ENCODE measurements at regions not wholly inside any gene's neighbourhood (a gene's known extent, or its start where the extent isn't known, plus 50 kb on each side); places are given as distances from the start of the nearest gene placed in this dataset.

DNA sequence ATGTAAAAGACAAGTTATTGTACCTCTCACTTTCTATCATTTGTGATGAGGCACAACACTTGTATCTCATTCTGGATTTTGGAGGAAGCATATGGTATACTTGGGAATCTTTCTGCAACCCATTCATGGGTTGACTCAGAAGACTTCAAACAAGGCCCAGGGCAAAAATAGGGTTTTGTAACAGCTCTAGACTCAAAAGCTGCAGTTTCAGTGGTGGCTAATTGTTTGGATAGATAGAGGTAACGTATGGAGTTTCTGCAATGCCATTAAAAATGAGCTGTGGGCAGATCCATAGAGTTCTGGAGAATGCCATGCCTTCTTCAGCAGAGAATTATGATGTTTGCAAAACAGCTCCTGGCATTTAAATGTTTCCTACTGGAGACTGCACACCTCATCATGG is 279.6 kb upstream of the VLDLR start:
- H3K27ac ChIP-seq (ENCODE audit: extremely low read length, insufficient read depth, low read length), result no peak overlapping the region
- H3K9me3 ChIP-seq (ENCODE audit: low read length), result no peaks in the 10 kb centered on the region
- in situ Hi-C loops (cut with HindIII; ENCODE audit: extremely low pct_ligation_motif_present, low pct_unique_long_range_greater_than_20kb), result no loop called here
- H3K4me3 ChIP-seq (replicated peaks in 1 of 3; ENCODE audit: insufficient read depth in 1 of 3, low read depth in 2 of 3, low read length in 3 of 3), result no peak overlapping the region
- no TSS peak for BruUV-seq (replicated peaks)
- WGBS (ENCODE audit: low lambda C conversion rate), result 20% methylated on average over 1 of the region's 1 CpG
- no peaks in the 10 kb centered on the region for H3K36me3 ChIP-seq (replicated peaks in 1 of 2; ENCODE audit: control insufficient read depth in 1 of 2, insufficient read depth in 2 of 2, low read length in 2 of 2)
- ChIA-PET POLR2A (no interaction called here), CTCF (ENCODE audit: low intra/inter-chr PET ratio, low total read pairs) (no interaction called here)
- no peak for TF ChIP-seq DNMT3B (CRISPR knock-in tag; conservative IDR thresholded peaks at IDR 0.05)
- TF ChIP-seq ZNF232 (CRISPR knock-in tag; IDR thresholded peaks at IDR 0.05; ENCODE audit: borderline replicate concordance), result no peak
- TF ChIP-seq, protein P1, sequence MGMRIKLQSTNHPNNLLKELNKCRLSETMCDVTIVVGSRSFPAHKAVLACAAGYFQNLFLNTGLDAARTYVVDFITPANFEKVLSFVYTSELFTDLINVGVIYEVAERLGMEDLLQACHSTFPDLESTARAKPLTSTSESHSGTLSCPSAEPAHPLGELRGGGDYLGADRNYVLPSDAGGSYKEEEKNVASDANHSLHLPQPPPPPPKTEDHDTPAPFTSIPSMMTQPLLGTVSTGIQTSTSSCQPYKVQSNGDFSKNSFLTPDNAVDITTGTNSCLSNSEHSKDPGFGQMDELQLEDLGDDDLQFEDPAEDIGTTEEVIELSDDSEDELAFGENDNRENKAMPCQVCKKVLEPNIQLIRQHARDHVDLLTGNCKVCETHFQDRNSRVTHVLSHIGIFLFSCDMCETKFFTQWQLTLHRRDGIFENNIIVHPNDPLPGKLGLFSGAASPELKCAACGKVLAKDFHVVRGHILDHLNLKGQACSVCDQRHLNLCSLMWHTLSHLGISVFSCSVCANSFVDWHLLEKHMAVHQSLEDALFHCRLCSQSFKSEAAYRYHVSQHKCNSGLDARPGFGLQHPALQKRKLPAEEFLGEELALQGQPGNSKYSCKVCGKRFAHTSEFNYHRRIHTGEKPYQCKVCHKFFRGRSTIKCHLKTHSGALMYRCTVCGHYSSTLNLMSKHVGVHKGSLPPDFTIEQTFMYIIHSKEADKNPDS (CRISPR knock-in tag; IDR thresholded peaks at IDR 0.05), result no peak
- no peak for TF ChIP-seq ETV5 (CRISPR knock-in tag; IDR thresholded peaks at IDR 0.05; ENCODE audit: borderline replicate concordance)
- no peak for TF ChIP-seq TBL1XR1 (IDR thresholded peaks at IDR 0.05; ENCODE audit: borderline replicate concordance, low read length, partially characterized antibody)
- no peak for TF ChIP-seq ZNF83 (CRISPR knock-in tag; IDR thresholded peaks at IDR 0.05; ENCODE audit: borderline replicate concordance)
- no peak for TF ChIP-seq PRPF4 (IDR thresholded peaks at IDR 0.05; ENCODE audit: low read depth, low read length, poor library complexity, severe bottlenecking)
- no peak for TF ChIP-seq KLF12 (CRISPR knock-in tag; IDR thresholded peaks at IDR 0.05; ENCODE audit: borderline replicate concordance)
- no peak overlapping the region for H2AFZ ChIP-seq (ENCODE audit: low read length)
- H3K4me1 ChIP-seq (ENCODE audit: insufficient read depth, low read length), result no peaks in the 10 kb centered on the region
- intact Hi-C loops (cut with micrococcal nuclease; ENCODE audit: unreplicated experiment), result no loop called here
- DNase-seq (ENCODE audit: low spot score) (no peak), FAIRE-seq (no peak), ATAC-seq (no peak)
- no peaks in the 10 kb centered on the region for H3K27me3 ChIP-seq (ENCODE audit: control insufficient read depth in 1 of 2, insufficient read depth in 2 of 2, low read length in 2 of 2)
- no peaks in the 10 kb centered on the region for H3K79me2 ChIP-seq (ENCODE audit: insufficient read depth, low read length)
- no peak overlapping the region for H3K4me2 ChIP-seq (ENCODE audit: low read depth, low read length)
- no peaks in the 10 kb centered on the region for H4K20me1 ChIP-seq (ENCODE audit: insufficient read depth, low read length)
- no peak overlapping the region for H3K9ac ChIP-seq (ENCODE audit: insufficient read depth, low read depth, low read length)

Data from HepG2 (cell line).